Spleen (tissue), 7 donors: ENCODE measurements at regions not wholly inside any gene's neighbourhood (a gene's known extent, or its start where the extent isn't known, plus 50 kb on each side); places are given as distances from the start of the nearest gene placed in this dataset.
"Not testable (repeated sequence)": the region's sequence is repeated elsewhere in the genome, so short reads cannot be mapped to it uniquely, and the experiment has no call there.

Experiments used
- POLR2A ChIP-seq, 3 donors: fragments of 450-650 bp; IDR thresholded peaks; one replicate each; pipeline ENCODE4 v1.5.1; 2017; ENCODE audit warnings: antibody characterized with exemption in 3 of 3, mild to moderate bottlenecking in 1 of 3
- POLR2AphosphoS5 ChIP-seq, 3 donors: sonication (generic); formaldehyde crosslinking; IDR thresholded peaks; one replicate each; pipeline ENCODE4 v1.5.1; 2017; ENCODE audit warnings: antibody characterized with exemption in 3 of 3
- TF ChIP-seq, protein P1 (sequence below), 11 experiments: fragments of 200-600 bp in 7 of 11; fragments of 450-650 bp in 4 of 11; sonication (generic) in 4 of 11; IDR thresholded peaks in 8 of 11; conservative IDR thresholded peaks in 3 of 11; 1 replicate in 7 of 11; 2 replicates in 4 of 11; pipeline versions ENCODE4 v1.4.0 to v1.8.0; 2016 to 2021; ENCODE audit warnings: antibody characterized with exemption in 11 of 11, inconsistent platforms in 4 of 11, mild to moderate bottlenecking in 1 of 11
- donor health status: DM: no; HTN: no; CAD: no; lungs with moderate emphysema.
- donor health status: DM: no; HTN: no; CAD: no.
- donor health status: DM: no; HTN: no; CAD: no.

- TF ChIP-seq, protein P1, sequence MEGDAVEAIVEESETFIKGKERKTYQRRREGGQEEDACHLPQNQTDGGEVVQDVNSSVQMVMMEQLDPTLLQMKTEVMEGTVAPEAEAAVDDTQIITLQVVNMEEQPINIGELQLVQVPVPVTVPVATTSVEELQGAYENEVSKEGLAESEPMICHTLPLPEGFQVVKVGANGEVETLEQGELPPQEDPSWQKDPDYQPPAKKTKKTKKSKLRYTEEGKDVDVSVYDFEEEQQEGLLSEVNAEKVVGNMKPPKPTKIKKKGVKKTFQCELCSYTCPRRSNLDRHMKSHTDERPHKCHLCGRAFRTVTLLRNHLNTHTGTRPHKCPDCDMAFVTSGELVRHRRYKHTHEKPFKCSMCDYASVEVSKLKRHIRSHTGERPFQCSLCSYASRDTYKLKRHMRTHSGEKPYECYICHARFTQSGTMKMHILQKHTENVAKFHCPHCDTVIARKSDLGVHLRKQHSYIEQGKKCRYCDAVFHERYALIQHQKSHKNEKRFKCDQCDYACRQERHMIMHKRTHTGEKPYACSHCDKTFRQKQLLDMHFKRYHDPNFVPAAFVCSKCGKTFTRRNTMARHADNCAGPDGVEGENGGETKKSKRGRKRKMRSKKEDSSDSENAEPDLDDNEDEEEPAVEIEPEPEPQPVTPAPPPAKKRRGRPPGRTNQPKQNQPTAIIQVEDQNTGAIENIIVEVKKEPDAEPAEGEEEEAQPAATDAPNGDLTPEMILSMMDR (IDR thresholded peaks at IDR 0.05 in 8 of 11, conservative IDR thresholded peaks at IDR 0.05 in 3 of 11) = peak in 2 of 11 experiments; percentile 11 to 18
- TF ChIP-seq POLR2AphosphoS5, POLR2A (IDR thresholded peaks at IDR 0.05): not testable (repeated sequence)
Observed at GRCh38 chr5:177934233-177934632, 61.8 kb downstream of the PROP1 start.
